ENCODE measurements at regions not wholly inside any gene's neighbourhood (a gene's known extent, or its start where the extent isn't known, plus 50 kb on each side); places are given as distances from the start of the nearest gene placed in this dataset.
"Not testable (repeated sequence)": the region's sequence is repeated elsewhere in the genome, so short reads cannot be mapped to it uniquely, and the experiment has no call there.

GRCh38 chr2:10183146-10183675 is 60.7 kb downstream of the RRM2 start:
- no peak for DNase-seq (ENCODE audit: low read depth)

GRCh38 chr2:10184421-10184820 is 61.9 kb downstream of the RRM2 start:
- no peak for DNase-seq (ENCODE audit: low read depth)

- no peak for DNase-seq (ENCODE audit: low read depth)
Observed at GRCh38 chr2:10185046-10185445, 62.5 kb downstream of the RRM2 start.

- DNase-seq (ENCODE audit: low read depth) = no peak
Observed at GRCh38 chr2:10185755-10186154, 63.2 kb downstream of the RRM2 start.

- DNase-seq (ENCODE audit: low read depth) = no peak
Observed at GRCh38 chr2:10186868-10187535, 64.5 kb downstream of the RRM2 start.

GRCh38 chr2:10187661-10188060 is 65.1 kb downstream of the RRM2 start:
- no peak for DNase-seq (ENCODE audit: low read depth)

- DNase-seq (ENCODE audit: low read depth) = peak; percentile 43
Observed at GRCh38 chr2:10188211-10188610, 65.7 kb downstream of the RRM2 start.

- DNase-seq (ENCODE audit: low read depth) = no peak
Observed at GRCh38 chr2:10188729-10189305, 66.3 kb downstream of the RRM2 start.

- no peak for DNase-seq (ENCODE audit: low read depth)
Observed at GRCh38 chr2:10190255-10190654, 67.7 kb downstream of the RRM2 start.

GRCh38 chr2:10190737-10191532 is 68.4 kb downstream of the RRM2 start:
- DNase-seq (ENCODE audit: low read depth) = no peak

- DNase-seq (ENCODE audit: low read depth) = no peak
Observed at GRCh38 chr2:10191554-10191953, 69.0 kb downstream of the RRM2 start.

- no peak for DNase-seq (ENCODE audit: low read depth)
Observed at GRCh38 chr2:10192392-10193015, 70.0 kb downstream of the RRM2 start.

- no peak for DNase-seq (ENCODE audit: low read depth)
Observed at GRCh38 chr2:10193276-10193795, 70.8 kb downstream of the RRM2 start.

- DNase-seq (ENCODE audit: low read depth) = peak; percentile 44
Observed at GRCh38 chr2:10193851-10194820, 71.6 kb downstream of the RRM2 start.

- no peak for DNase-seq (ENCODE audit: low read depth)
Observed at GRCh38 chr2:10195278-10196109, 73.0 kb downstream of the RRM2 start.

- DNase-seq (ENCODE audit: low read depth) = no peak
Observed at GRCh38 chr2:10196110-10196892, 73.8 kb downstream of the RRM2 start.

- no peak for DNase-seq (ENCODE audit: low read depth)
Observed at GRCh38 chr2:10196948-10197696, 74.6 kb downstream of the RRM2 start.

- no peak for DNase-seq (ENCODE audit: low read depth)
Observed at GRCh38 chr2:10197697-10198076, 75.1 kb downstream of the RRM2 start.

GRCh38 chr2:10198482-10198881 is 75.9 kb downstream of the RRM2 start:
- DNase-seq (ENCODE audit: low read depth) = not testable (repeated sequence)
